ENCODE measurements at regions not wholly inside any gene's neighbourhood (a gene's known extent, or its start where the extent isn't known, plus 50 kb on each side); places are given as distances from the start of the nearest gene placed in this dataset.
"Not testable (repeated sequence)": the region's sequence is repeated elsewhere in the genome, so short reads cannot be mapped to it uniquely, and the experiment has no call there.

GRCh38 chr2:59816075-59816474 lies 737.4 kb downstream of the BCL11A start:
- Mint-ChIP-seq H3K9me3 (peaks cover 0 to 1% (median 0%) of the 10 kb centered on the region in 11 donors), H3K36me3 (no peaks in the 10 kb centered on the region), H3K4me3 (no peak overlapping the region), H3K27ac (no peak overlapping the region), H3K27me3 (peaks cover 0 to 16% (median 0%) of the 10 kb centered on the region in 5 donors), H3K4me1 (no peaks in the 10 kb centered on the region)
- no peaks in the 10 kb centered on the region for H3K9me3 ChIP-seq (ENCODE audit: control insufficient read depth in 2 of 3, low read length in 3 of 3)
- CTCF ChIA-PET: no interaction called here
- H3K27ac ChIP-seq (ENCODE audit: low read depth, low read length): no peak overlapping the region
- no peaks in the 10 kb centered on the region for H3K36me3 ChIP-seq (ENCODE audit: control insufficient read depth in 2 of 3, insufficient read depth in 3 of 3, low read length in 3 of 3)
- no peaks in the 10 kb centered on the region for H3K27me3 ChIP-seq (ENCODE audit: control insufficient read depth in 2 of 2, insufficient read depth in 2 of 2, low read length in 2 of 2)
- POLR2A ChIA-PET: no interaction called here
- intact Hi-C loops (cut with micrococcal nuclease): no loop called here
- DNase-seq (no peak), ATAC-seq (no peak)
- H3K4me3 ChIP-seq (ENCODE audit: low read length): no peak overlapping the region
- H3K4me1 ChIP-seq (ENCODE audit: control insufficient read depth in 2 of 2, insufficient read depth in 2 of 2, low read length in 2 of 2): no peaks in the 10 kb centered on the region

GRCh38 chr2:59810283-59810682 lies 743.2 kb downstream of the BCL11A start:
- CTCF ChIA-PET; H3K4me3 Mint-ChIP-seq; ATAC-seq; H3K27me3 ChIP-seq (ENCODE audit: control insufficient read depth in 2 of 2, insufficient read depth in 2 of 2, low read length in 2 of 2); intact Hi-C loops (cut with micrococcal nuclease); H3K27ac ChIP-seq (ENCODE audit: low read depth, low read length); DNase-seq; H3K9me3 ChIP-seq (ENCODE audit: control insufficient read depth in 2 of 3, low read length in 3 of 3); H3K27ac Mint-ChIP-seq; H3K9me3 Mint-ChIP-seq; H3K36me3 ChIP-seq (ENCODE audit: control insufficient read depth in 2 of 3, insufficient read depth in 3 of 3, low read length in 3 of 3); H3K36me3 Mint-ChIP-seq; H3K4me3 ChIP-seq (ENCODE audit: low read length); H3K4me1 ChIP-seq (ENCODE audit: control insufficient read depth in 2 of 2, insufficient read depth in 2 of 2, low read length in 2 of 2); H3K4me1 Mint-ChIP-seq; POLR2A ChIA-PET; H3K27me3 Mint-ChIP-seq: not testable (repeated sequence)

GRCh38 chr2:59806486-59806885 lies 747.0 kb downstream of the BCL11A start:
- Histone ChIP-seq H3K9me3 (ENCODE audit: control insufficient read depth in 2 of 3, low read length in 3 of 3) (no peaks in the 10 kb centered on the region), H3K4me3 (ENCODE audit: low read length) (no peak overlapping the region), H3K4me1 (ENCODE audit: control insufficient read depth in 2 of 2, insufficient read depth in 2 of 2, low read length in 2 of 2) (no peaks in the 10 kb centered on the region), H3K36me3 (ENCODE audit: control insufficient read depth in 2 of 3, insufficient read depth in 3 of 3, low read length in 3 of 3) (no peaks in the 10 kb centered on the region), H3K27ac (ENCODE audit: low read depth, low read length) (no peak overlapping the region), H3K27me3 (ENCODE audit: control insufficient read depth in 2 of 2, insufficient read depth in 2 of 2, low read length in 2 of 2) (no peaks in the 10 kb centered on the region)
- ATAC-seq: no peak
- no peak for DNase-seq
- ChIA-PET POLR2A (no interaction called here), CTCF (no interaction called here)
- H3K4me1 Mint-ChIP-seq: no peaks in the 10 kb centered on the region
- H3K36me3 Mint-ChIP-seq: no peaks in the 10 kb centered on the region
- peaks cover 0 to 1% (median 0%) of the 10 kb centered on the region in 11 donors for H3K9me3 Mint-ChIP-seq
- H3K27ac Mint-ChIP-seq: no peak overlapping the region
- no peaks in the 10 kb centered on the region for H3K27me3 Mint-ChIP-seq
- no peak overlapping the region for H3K4me3 Mint-ChIP-seq
- intact Hi-C loops (cut with micrococcal nuclease): no loop called here

- ATAC-seq: no peak
- POLR2A ChIA-PET: no interaction called here
- CTCF ChIA-PET: no interaction called here
- no peaks in the 10 kb centered on the region for H3K4me1 ChIP-seq (ENCODE audit: control insufficient read depth in 2 of 2, insufficient read depth in 2 of 2, low read length in 2 of 2)
- H3K27me3 ChIP-seq (ENCODE audit: control insufficient read depth in 2 of 2, insufficient read depth in 2 of 2, low read length in 2 of 2): no peaks in the 10 kb centered on the region
- H3K27me3 Mint-ChIP-seq: no peaks in the 10 kb centered on the region
- no peak for DNase-seq
- no peak overlapping the region for H3K4me3 Mint-ChIP-seq
- H3K36me3 ChIP-seq (ENCODE audit: control insufficient read depth in 2 of 3, insufficient read depth in 3 of 3, low read length in 3 of 3): no peaks in the 10 kb centered on the region
- no peak overlapping the region for H3K27ac ChIP-seq (ENCODE audit: low read depth, low read length)
- no peaks in the 10 kb centered on the region for H3K9me3 ChIP-seq (ENCODE audit: control insufficient read depth in 2 of 3, low read length in 3 of 3)
- no peaks in the 10 kb centered on the region for H3K36me3 Mint-ChIP-seq
- intact Hi-C loops (cut with micrococcal nuclease): no loop called here
- H3K27ac Mint-ChIP-seq: no peak overlapping the region
- H3K4me3 ChIP-seq (ENCODE audit: low read length): no peak overlapping the region
- H3K4me1 Mint-ChIP-seq: no peaks in the 10 kb centered on the region
- H3K9me3 Mint-ChIP-seq: peaks cover 0 to 4% (median 0%) of the 10 kb centered on the region in 11 donors
These were observed 748.7 kb downstream of the BCL11A start for GRCh38 chr2:59804732-59805131.

DNA sequence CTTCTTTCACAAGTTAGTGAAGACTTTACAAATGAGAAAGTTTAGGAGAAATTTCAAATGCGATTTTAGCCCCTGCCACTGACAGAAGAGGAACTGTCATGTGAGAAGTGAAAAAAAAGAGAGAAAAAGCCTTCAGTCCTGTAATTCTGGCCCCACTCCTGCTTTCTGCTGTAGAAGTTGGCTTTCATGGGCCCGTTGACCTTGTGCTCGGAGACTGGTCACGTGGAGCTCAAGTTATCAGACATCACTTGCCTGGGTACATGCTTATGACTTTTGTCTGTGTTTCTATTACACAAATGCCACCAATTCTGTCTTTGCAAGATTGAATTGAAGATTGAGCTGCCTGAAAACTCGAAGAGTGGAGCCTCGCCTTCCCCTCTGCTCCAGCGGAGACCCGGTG lies 749.9 kb downstream of the BCL11A start:
- H3K4me1 Mint-ChIP-seq: no peaks in the 10 kb centered on the region
- Histone ChIP-seq H3K4me1 (ENCODE audit: control insufficient read depth in 2 of 2, insufficient read depth in 2 of 2, low read length in 2 of 2) (no peaks in the 10 kb centered on the region), H3K4me3 (ENCODE audit: low read length) (no peak overlapping the region), H3K27ac (ENCODE audit: low read depth, low read length) (no peak overlapping the region), H3K27me3 (ENCODE audit: control insufficient read depth in 2 of 2, insufficient read depth in 2 of 2, low read length in 2 of 2) (no peaks in the 10 kb centered on the region), H3K36me3 (ENCODE audit: control insufficient read depth in 2 of 3, insufficient read depth in 3 of 3, low read length in 3 of 3) (no peaks in the 10 kb centered on the region), H3K9me3 (ENCODE audit: control insufficient read depth in 2 of 3, low read length in 3 of 3) (no peaks in the 10 kb centered on the region)
- peaks cover 0 to 4% (median 0%) of the 10 kb centered on the region in 11 donors for H3K9me3 Mint-ChIP-seq
- no peaks in the 10 kb centered on the region for H3K36me3 Mint-ChIP-seq
- CTCF ChIA-PET: no interaction called here
- ATAC-seq (no peak), DNase-seq (no peak)
- H3K27ac Mint-ChIP-seq: no peak overlapping the region
- H3K27me3 Mint-ChIP-seq: no peaks in the 10 kb centered on the region
- POLR2A ChIA-PET: no interaction called here
- intact Hi-C loops (cut with micrococcal nuclease): no loop called here
- H3K4me3 Mint-ChIP-seq: no peak overlapping the region

- DNase-seq (no peak), ATAC-seq (no peak)
- POLR2A ChIA-PET: no interaction called here
- H3K4me1 ChIP-seq (ENCODE audit: control insufficient read depth in 2 of 2, insufficient read depth in 2 of 2, low read length in 2 of 2): no peaks in the 10 kb centered on the region
- H3K4me3 ChIP-seq (ENCODE audit: low read length): no peak overlapping the region
- H3K27me3 ChIP-seq (ENCODE audit: control insufficient read depth in 2 of 2, insufficient read depth in 2 of 2, low read length in 2 of 2): no peaks in the 10 kb centered on the region
- H3K4me3 Mint-ChIP-seq: no peak overlapping the region
- H3K27ac ChIP-seq (ENCODE audit: low read depth, low read length): no peak overlapping the region
- H3K36me3 ChIP-seq (ENCODE audit: control insufficient read depth in 2 of 3, insufficient read depth in 3 of 3, low read length in 3 of 3): no peaks in the 10 kb centered on the region
- H3K27me3 Mint-ChIP-seq: no peaks in the 10 kb centered on the region
- H3K9me3 ChIP-seq (ENCODE audit: control insufficient read depth in 2 of 3, low read length in 3 of 3): no peaks in the 10 kb centered on the region
- no peaks in the 10 kb centered on the region for H3K36me3 Mint-ChIP-seq
- intact Hi-C loops (cut with micrococcal nuclease): no loop called here
- H3K4me1 Mint-ChIP-seq: no peaks in the 10 kb centered on the region
- CTCF ChIA-PET: no interaction called here
- H3K27ac Mint-ChIP-seq: no peak overlapping the region
- H3K9me3 Mint-ChIP-seq: peaks cover 0 to 4% (median 0%) of the 10 kb centered on the region in 11 donors
These were observed 754.7 kb downstream of the BCL11A start for GRCh38 chr2:59798687-59799232.

DNA sequence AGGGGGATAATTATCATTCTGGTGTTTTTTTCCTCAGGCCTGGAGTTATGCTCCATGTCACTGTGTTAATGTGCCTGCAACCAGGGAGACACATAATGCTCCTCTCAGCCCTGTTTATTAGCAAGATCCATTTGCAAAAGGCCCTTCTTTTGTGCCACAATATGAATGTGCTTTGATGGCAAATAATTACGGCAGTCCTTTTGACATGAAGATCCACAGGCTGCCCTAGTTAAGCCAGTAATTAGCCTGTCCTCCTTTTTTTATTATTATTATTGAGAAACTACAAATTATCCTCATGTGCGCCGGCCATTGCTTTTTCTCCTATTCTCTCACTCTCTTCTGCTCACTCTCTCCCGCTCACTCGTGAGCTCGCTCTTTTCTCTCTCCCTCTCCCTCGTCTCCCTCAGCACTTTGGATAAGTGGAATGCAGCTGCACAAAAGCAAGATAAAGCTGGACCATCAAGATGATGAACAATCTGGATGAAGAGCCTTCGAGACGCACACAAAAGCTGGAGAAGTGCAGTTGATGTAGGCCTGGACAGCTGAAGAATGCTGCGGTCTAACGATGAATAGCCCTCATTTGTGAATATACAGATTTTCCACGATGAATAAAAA lies 762.3 kb downstream of the BCL11A start:
- H3K9me3 ChIP-seq (ENCODE audit: control insufficient read depth in 2 of 3, low read length in 3 of 3): no peaks in the 10 kb centered on the region
- Mint-ChIP-seq H3K4me3 (no peak overlapping the region), H3K27ac (no peak overlapping the region), H3K36me3 (no peaks in the 10 kb centered on the region), H3K4me1 (no peaks in the 10 kb centered on the region), H3K9me3 (peaks cover 0 to 9% (median 0%) of the 10 kb centered on the region in 11 donors), H3K27me3 (no peaks in the 10 kb centered on the region)
- ATAC-seq: no peak
- intact Hi-C loops (cut with micrococcal nuclease): no loop called here
- no peak for DNase-seq
- no peaks in the 10 kb centered on the region for H3K4me1 ChIP-seq (ENCODE audit: control insufficient read depth in 2 of 2, insufficient read depth in 2 of 2, low read length in 2 of 2)
- ChIA-PET POLR2A (no interaction called here), CTCF (no interaction called here)
- no peaks in the 10 kb centered on the region for H3K27me3 ChIP-seq (ENCODE audit: control insufficient read depth in 2 of 2, insufficient read depth in 2 of 2, low read length in 2 of 2)
- H3K27ac ChIP-seq (ENCODE audit: low read depth, low read length): no peak overlapping the region
- no peaks in the 10 kb centered on the region for H3K36me3 ChIP-seq (ENCODE audit: control insufficient read depth in 2 of 3, insufficient read depth in 3 of 3, low read length in 3 of 3)
- no peak overlapping the region for H3K4me3 ChIP-seq (ENCODE audit: low read length)

All from naive thymus-derived CD4-positive, alpha-beta T cell (primary cell).